Liver (tissue), 8 donors: ENCODE measurements at regions not wholly inside any gene's neighbourhood (a gene's known extent, or its start where the extent isn't known, plus 50 kb on each side); places are given as distances from the start of the nearest gene placed in this dataset.

Source experiments
- DNase-seq: peaks from one replicate; pipeline ENCODE4 v3.0.0-alpha.2; 2017; ENCODE audit warnings: low spot score
- H3K27ac ChIP-seq, 2 donors: one replicate each; pipeline ENCODE4 v1.7.0; 2013; ENCODE audit warnings: inconsistent platforms in 2 of 2, low read length in 2 of 2, control low read depth in 1 of 2, low read depth in 1 of 2, mild to moderate bottlenecking in 1 of 2
- H3K27me3 ChIP-seq, 4 donors: one replicate each; pipeline versions ENCODE4 v1.6.1 to v1.7.0; 2013; ENCODE audit warnings: low read length in 3 of 4, inconsistent platforms in 1 of 4, mild to moderate bottlenecking in 1 of 4, moderate library complexity in 1 of 4; ENCODE audit not compliant: control insufficient read depth in 4 of 4, insufficient read depth in 4 of 4
- H3K36me3 ChIP-seq, 4 donors: one replicate each; pipeline versions ENCODE4 v1.6.1 to v1.7.0; 2013; ENCODE audit warnings: low read length in 3 of 4, mild to moderate bottlenecking in 3 of 4, low read depth in 1 of 4, moderate library complexity in 1 of 4; ENCODE audit not compliant: control insufficient read depth in 4 of 4, insufficient read depth in 3 of 4
- H3K4me1 ChIP-seq, 4 donors: one replicate each; pipeline versions ENCODE4 v1.6.1 to v1.7.0; 2013; ENCODE audit warnings: low read length in 3 of 4, mild to moderate bottlenecking in 3 of 4, moderate library complexity in 1 of 4; ENCODE audit not compliant: control insufficient read depth in 4 of 4, insufficient read depth in 4 of 4
- H3K4me3 ChIP-seq, 3 donors: one replicate each; pipeline versions ENCODE4 v1.6.1 to v1.7.0; 2013; ENCODE audit warnings: low read length in 3 of 3, control low read depth in 1 of 3, low read depth in 1 of 3, mild to moderate bottlenecking in 1 of 3
- H3K9ac ChIP-seq, 2 donors: one replicate each; pipeline ENCODE4 v1.7.0; 2013; ENCODE audit warnings: low read length in 2 of 2, mild to moderate bottlenecking in 2 of 2, moderate library complexity in 2 of 2, control low read depth in 1 of 2, low read depth in 1 of 2
- H3K9me3 ChIP-seq, 4 donors: one replicate each; pipeline versions ENCODE4 v1.6.1 to v1.7.0; 2013; ENCODE audit warnings: low read length in 3 of 4; ENCODE audit not compliant: control insufficient read depth in 4 of 4
- CTCF ChIP-seq: fragments of 150-350 bp; IDR thresholded peaks from 2 replicates; pipeline ENCODE4 v1.5.1; 2017; ENCODE audit warnings: improper control_type of control experiment, low read depth, low read length; ENCODE audit not compliant: missing input control
- FOXA1 ChIP-seq: IDR thresholded peaks from 2 replicates; pipeline ENCODE4 v1.6.1; 2016; ENCODE audit warnings: antibody characterized with exemption
- FOXA2 ChIP-seq: IDR thresholded peaks from 2 replicates; pipeline ENCODE4 v1.6.1; 2016; ENCODE audit warnings: antibody characterized with exemption
- GABPA ChIP-seq, 2 donors: IDR thresholded peaks in 1 of 2; conservative IDR thresholded peaks in 1 of 2; 2 replicates each; pipeline ENCODE4 v1.6.1; 2016; ENCODE audit warnings: antibody characterized with exemption in 2 of 2, mild to moderate bottlenecking in 1 of 2, moderate library complexity in 1 of 2
- HNF4A ChIP-seq, 2 donors: conservative IDR thresholded peaks; 2 replicates each; pipeline ENCODE4 v1.6.1; 2016; ENCODE audit warnings: antibody characterized with exemption in 2 of 2, mild to moderate bottlenecking in 2 of 2
- HNF4G ChIP-seq: IDR thresholded peaks from 2 replicates; pipeline ENCODE4 v1.6.1; 2016; ENCODE audit warnings: antibody characterized with exemption
- JUND ChIP-seq, 2 donors: IDR thresholded peaks; 2 replicates each; pipeline ENCODE4 v1.6.1; 2016; ENCODE audit warnings: antibody characterized with exemption in 2 of 2
- MAX ChIP-seq: IDR thresholded peaks from 2 replicates; pipeline ENCODE4 v1.6.1; 2016; ENCODE audit warnings: antibody characterized with exemption
- NR2F2 ChIP-seq: IDR thresholded peaks from 2 replicates; pipeline ENCODE4 v1.6.1; 2016; ENCODE audit warnings: antibody characterized with exemption
- RAD21 ChIP-seq, 2 donors: IDR thresholded peaks; 2 replicates each; pipeline ENCODE4 v1.6.1; 2016; ENCODE audit warnings: antibody characterized with exemption in 2 of 2, mild to moderate bottlenecking in 2 of 2
- RXRA ChIP-seq, 2 donors: IDR thresholded peaks; 2 replicates each; pipeline ENCODE4 v1.6.1; 2017 to 2018; ENCODE audit warnings: antibody characterized with exemption in 2 of 2, mild to moderate bottlenecking in 1 of 2
- YY1 ChIP-seq: IDR thresholded peaks from 2 replicates; pipeline ENCODE4 v1.6.1; 2016; ENCODE audit warnings: antibody characterized with exemption, mild to moderate bottlenecking
- WGBS: extraction: QIAGEN DNeasy Blood & Tissue Kit; methylation state at CpG from one replicate; pipeline ENCODE4 v1.1.7; 2013; 5-methylcytosine and 5-hydroxymethylcytosine counted together
- TF ChIP-seq, protein P1 (sequence below): IDR thresholded peaks from 2 replicates; pipeline ENCODE4 v1.6.1; 2016; ENCODE audit warnings: antibody characterized with exemption, mild to moderate bottlenecking
- TF ChIP-seq, protein P2 (sequence below): IDR thresholded peaks from 2 replicates; pipeline ENCODE4 v1.6.1; 2016; ENCODE audit warnings: antibody characterized with exemption
- TF ChIP-seq, protein P3 (sequence below): IDR thresholded peaks from 2 replicates; pipeline ENCODE4 v1.6.1; 2016; ENCODE audit warnings: antibody characterized with exemption
- donor health status: healthy.
- donor health status: healthy.
- donor health status: healthy.
- donor health status: healthy.
- donor health status: healthy.

DNA sequence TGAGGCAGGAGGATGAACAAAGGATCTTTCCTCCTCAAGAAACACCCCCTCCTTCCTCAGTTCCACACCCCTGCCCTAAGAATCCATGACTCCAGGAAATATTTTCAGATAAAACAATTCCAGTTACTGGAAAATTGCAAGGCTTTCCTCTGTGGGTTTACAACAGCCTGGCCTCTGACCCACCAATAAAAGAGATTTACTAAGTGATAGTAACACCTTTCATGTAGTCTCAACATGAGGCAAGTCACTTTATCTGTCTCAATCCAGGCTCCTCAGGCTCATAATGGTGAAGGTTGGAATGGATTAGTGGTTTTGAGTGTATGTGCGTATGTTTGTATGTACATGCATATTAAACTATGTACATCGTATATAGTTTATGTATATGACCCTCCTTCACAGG lies 71.4 kb upstream of the PPP2R5A start:
- H3K9me3 ChIP-seq: no peaks in the 10 kb centered on the region
- no peaks in the 10 kb centered on the region for H3K36me3 ChIP-seq
- no peak overlapping the region for H3K27ac ChIP-seq
- 90% methylated on average over 2 of the region's 2 CpGs for WGBS
- H3K9ac ChIP-seq: no peak overlapping the region
- no peak overlapping the region for H3K4me3 ChIP-seq
- no peak for DNase-seq
- TF ChIP-seq JUND (IDR thresholded peaks at IDR 0.05) (no peak), GABPA (IDR thresholded peaks at IDR 0.05 in 1 of 2, conservative IDR thresholded peaks at IDR 0.05 in 1 of 2) (no peak), RAD21 (IDR thresholded peaks at IDR 0.05) (no peak), FOXA2 (no peak), YY1 (no peak), HNF4G (no peak)
- TF ChIP-seq, protein P1, sequence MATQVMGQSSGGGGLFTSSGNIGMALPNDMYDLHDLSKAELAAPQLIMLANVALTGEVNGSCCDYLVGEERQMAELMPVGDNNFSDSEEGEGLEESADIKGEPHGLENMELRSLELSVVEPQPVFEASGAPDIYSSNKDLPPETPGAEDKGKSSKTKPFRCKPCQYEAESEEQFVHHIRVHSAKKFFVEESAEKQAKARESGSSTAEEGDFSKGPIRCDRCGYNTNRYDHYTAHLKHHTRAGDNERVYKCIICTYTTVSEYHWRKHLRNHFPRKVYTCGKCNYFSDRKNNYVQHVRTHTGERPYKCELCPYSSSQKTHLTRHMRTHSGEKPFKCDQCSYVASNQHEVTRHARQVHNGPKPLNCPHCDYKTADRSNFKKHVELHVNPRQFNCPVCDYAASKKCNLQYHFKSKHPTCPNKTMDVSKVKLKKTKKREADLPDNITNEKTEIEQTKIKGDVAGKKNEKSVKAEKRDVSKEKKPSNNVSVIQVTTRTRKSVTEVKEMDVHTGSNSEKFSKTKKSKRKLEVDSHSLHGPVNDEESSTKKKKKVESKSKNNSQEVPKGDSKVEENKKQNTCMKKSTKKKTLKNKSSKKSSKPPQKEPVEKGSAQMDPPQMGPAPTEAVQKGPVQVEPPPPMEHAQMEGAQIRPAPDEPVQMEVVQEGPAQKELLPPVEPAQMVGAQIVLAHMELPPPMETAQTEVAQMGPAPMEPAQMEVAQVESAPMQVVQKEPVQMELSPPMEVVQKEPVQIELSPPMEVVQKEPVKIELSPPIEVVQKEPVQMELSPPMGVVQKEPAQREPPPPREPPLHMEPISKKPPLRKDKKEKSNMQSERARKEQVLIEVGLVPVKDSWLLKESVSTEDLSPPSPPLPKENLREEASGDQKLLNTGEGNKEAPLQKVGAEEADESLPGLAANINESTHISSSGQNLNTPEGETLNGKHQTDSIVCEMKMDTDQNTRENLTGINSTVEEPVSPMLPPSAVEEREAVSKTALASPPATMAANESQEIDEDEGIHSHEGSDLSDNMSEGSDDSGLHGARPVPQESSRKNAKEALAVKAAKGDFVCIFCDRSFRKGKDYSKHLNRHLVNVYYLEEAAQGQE: no peak
- TF ChIP-seq, protein P2, sequence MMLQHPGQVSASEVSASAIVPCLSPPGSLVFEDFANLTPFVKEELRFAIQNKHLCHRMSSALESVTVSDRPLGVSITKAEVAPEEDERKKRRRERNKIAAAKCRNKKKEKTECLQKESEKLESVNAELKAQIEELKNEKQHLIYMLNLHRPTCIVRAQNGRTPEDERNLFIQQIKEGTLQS: no peak
- H3K27me3 ChIP-seq: no peaks in the 10 kb centered on the region
- peaks cover 0 to 3% (median 0%) of the 10 kb centered on the region in 4 donors for H3K4me1 ChIP-seq

GRCh38 chr1:212214325-212214724 lies 70.9 kb upstream of the PPP2R5A start:
- Histone ChIP-seq H3K27ac (no peak overlapping the region), H3K9ac (no peak overlapping the region), H3K4me1 (peaks cover 0 to 3% (median 0%) of the 10 kb centered on the region in 4 donors), H3K4me3 (no peak overlapping the region), H3K9me3 (no peaks in the 10 kb centered on the region), H3K27me3 (no peaks in the 10 kb centered on the region), H3K36me3 (no peaks in the 10 kb centered on the region)
- DNase-seq: no peak
- WGBS: 4% methylated on average over 1 of the region's 1 CpG
- TF ChIP-seq GABPA (IDR thresholded peaks at IDR 0.05 in 1 of 2, conservative IDR thresholded peaks at IDR 0.05 in 1 of 2): no peak
- no peak for TF ChIP-seq FOXA2
- TF ChIP-seq NR2F2: no peak
- no peak for TF ChIP-seq RAD21 (IDR thresholded peaks at IDR 0.05)
- TF ChIP-seq, protein P1: no peak
- TF ChIP-seq HNF4A (conservative IDR thresholded peaks at IDR 0.05): no peak
- no peak for TF ChIP-seq HNF4G
- TF ChIP-seq FOXA1: no peak

DNA sequence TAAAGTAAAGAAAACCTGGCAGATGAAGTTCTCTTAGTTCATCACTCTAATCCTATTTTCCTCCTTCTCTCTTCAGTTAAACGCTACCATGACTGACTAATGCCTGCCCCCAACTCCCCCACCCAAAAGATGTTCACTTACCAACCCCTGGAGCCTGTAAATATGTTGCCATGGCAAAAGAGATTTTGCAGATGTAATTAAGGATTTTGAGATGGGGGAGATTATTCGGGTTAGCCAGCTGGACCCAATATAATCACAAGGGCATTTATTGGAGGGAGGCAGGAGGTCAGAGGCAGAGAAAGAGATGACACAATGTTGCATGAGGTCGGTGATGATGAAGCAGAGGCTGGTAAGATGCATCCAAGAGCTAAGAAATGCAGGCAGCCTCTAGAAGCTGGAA lies 69.3 kb upstream of the PPP2R5A start:
- Histone ChIP-seq H3K9me3 (no peaks in the 10 kb centered on the region), H3K4me3 (no peak overlapping the region), H3K27me3 (no peaks in the 10 kb centered on the region), H3K9ac (no peak overlapping the region), H3K36me3 (no peaks in the 10 kb centered on the region), H3K27ac (no peak overlapping the region), H3K4me1 (peaks cover 0 to 3% (median 0%) of the 10 kb centered on the region in 4 donors)
- WGBS: 98% methylated on average over 3 of the region's 3 CpGs
- DNase-seq: no peak
- no peak for TF ChIP-seq HNF4G
- TF ChIP-seq MAX: no peak
- TF ChIP-seq, protein P3, sequence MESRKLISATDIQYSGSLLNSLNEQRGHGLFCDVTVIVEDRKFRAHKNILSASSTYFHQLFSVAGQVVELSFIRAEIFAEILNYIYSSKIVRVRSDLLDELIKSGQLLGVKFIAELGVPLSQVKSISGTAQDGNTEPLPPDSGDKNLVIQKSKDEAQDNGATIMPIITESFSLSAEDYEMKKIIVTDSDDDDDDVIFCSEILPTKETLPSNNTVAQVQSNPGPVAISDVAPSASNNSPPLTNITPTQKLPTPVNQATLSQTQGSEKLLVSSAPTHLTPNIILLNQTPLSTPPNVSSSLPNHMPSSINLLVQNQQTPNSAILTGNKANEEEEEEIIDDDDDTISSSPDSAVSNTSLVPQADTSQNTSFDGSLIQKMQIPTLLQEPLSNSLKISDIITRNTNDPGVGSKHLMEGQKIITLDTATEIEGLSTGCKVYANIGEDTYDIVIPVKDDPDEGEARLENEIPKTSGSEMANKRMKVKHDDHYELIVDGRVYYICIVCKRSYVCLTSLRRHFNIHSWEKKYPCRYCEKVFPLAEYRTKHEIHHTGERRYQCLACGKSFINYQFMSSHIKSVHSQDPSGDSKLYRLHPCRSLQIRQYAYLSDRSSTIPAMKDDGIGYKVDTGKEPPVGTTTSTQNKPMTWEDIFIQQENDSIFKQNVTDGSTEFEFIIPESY: no peak
- no peak for TF ChIP-seq CTCF
- TF ChIP-seq FOXA1: no peak
- TF ChIP-seq RAD21 (IDR thresholded peaks at IDR 0.05): no peak
- no peak for TF ChIP-seq RXRA (IDR thresholded peaks at IDR 0.05)
- TF ChIP-seq, protein P2: no peak
- TF ChIP-seq YY1: no peak
